ENCODE measurements at regions not wholly inside any gene's neighbourhood (a gene's known extent, or its start where the extent isn't known, plus 50 kb on each side); places are given as distances from the start of the nearest gene placed in this dataset.

DNA sequence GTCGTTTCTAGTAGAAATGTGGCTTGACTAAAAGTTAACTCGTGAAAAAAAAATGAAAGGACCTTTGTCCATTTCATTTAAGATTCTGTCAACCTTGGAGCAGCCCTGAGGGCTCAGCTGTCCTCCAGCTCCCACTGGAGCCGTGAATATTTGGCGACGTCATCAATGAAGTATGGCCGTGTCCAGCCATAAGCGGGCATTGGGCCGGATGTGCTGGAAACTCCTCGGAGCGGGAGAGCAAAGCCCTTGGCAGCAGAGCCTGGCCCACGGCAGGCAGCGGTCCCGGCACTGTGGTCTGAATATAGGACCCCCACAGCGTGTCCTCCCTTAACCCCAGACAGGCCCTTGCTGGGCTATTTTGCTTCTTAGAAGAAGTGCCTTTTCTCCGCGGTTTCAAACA, 50.0 kb downstream of the JAKMIP3 start:
- Histone ChIP-seq H3K27ac (replicated peaks) (no peak overlapping the region), H3K4me3 (no peak overlapping the region), H3K36me3 (no peaks in the 10 kb centered on the region), H3K27me3 (ENCODE audit: low read depth) (no peaks in the 10 kb centered on the region), H3K4me1 (peaks cover 7% of the 10 kb centered on the region), H3K9me3 (replicated peaks) (no peaks in the 10 kb centered on the region)
- DNase-seq = peak; percentile 19
- TF ChIP-seq, protein P1, sequence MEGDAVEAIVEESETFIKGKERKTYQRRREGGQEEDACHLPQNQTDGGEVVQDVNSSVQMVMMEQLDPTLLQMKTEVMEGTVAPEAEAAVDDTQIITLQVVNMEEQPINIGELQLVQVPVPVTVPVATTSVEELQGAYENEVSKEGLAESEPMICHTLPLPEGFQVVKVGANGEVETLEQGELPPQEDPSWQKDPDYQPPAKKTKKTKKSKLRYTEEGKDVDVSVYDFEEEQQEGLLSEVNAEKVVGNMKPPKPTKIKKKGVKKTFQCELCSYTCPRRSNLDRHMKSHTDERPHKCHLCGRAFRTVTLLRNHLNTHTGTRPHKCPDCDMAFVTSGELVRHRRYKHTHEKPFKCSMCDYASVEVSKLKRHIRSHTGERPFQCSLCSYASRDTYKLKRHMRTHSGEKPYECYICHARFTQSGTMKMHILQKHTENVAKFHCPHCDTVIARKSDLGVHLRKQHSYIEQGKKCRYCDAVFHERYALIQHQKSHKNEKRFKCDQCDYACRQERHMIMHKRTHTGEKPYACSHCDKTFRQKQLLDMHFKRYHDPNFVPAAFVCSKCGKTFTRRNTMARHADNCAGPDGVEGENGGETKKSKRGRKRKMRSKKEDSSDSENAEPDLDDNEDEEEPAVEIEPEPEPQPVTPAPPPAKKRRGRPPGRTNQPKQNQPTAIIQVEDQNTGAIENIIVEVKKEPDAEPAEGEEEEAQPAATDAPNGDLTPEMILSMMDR (IDR thresholded peaks at IDR 0.05; ENCODE audit: borderline replicate concordance) = no peak
- intact Hi-C loops (cut with micrococcal nuclease) = no loop called here

DNA sequence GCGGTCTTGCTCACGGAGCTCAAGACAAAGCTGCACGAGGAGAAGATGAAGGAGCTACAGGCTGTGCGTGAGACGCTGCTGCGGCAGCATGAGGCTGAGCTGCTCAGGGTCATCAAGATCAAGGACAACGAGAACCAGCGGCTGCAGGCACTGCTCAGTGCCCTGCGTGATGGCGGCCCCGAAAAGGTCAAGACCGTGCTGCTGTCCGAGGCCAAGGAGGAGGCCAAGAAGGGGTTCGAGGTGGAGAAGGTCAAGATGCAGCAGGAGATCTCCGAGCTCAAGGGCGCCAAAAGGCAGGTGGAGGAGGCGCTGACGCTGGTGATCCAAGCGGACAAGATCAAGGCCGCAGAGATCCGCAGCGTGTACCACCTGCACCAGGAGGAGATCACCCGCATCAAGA, 51.4 kb downstream of the JAKMIP3 start:
- no peak overlapping the region for H3K27ac ChIP-seq (replicated peaks)
- DNase-seq = peak; percentile 6
- H3K27me3 ChIP-seq (ENCODE audit: low read depth) = no peaks in the 10 kb centered on the region
- intact Hi-C loops (cut with micrococcal nuclease) = no loop called here
- TF ChIP-seq, protein P1 (IDR thresholded peaks at IDR 0.05; ENCODE audit: borderline replicate concordance) = no peak
- no peaks in the 10 kb centered on the region for H3K9me3 ChIP-seq (replicated peaks)
- no peaks in the 10 kb centered on the region for H3K36me3 ChIP-seq
- H3K4me1 ChIP-seq = peaks cover 7% of the 10 kb centered on the region
- H3K4me3 ChIP-seq = no peak overlapping the region

DNA sequence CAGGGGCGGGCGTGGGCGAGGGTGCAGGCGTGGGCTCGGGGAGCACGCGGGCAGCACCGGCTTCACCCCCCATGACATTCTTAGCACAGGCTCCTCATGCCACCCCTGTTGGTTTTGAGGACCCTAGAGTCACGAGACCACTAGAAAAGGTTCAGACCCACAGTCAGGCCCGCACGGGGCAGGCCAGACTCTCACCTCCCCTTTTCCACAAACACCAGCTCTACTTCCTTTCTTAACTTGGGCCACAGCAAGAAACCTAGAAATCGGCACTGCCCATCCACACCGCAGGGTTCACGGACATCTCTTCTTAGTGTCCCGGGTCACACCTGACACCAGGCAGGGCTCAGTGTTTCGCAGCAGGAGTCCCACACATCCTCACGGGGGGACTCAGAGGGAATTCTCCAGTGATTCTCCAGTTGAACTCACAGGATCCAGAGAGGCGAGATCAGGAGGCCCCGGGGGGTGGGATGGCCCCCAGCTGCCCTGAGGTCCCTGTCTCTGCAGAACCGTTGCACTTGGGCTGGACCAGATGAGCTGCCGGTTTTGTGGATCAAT, 52.0 kb downstream of the JAKMIP3 start:
- H3K9me3 ChIP-seq (replicated peaks) = no peaks in the 10 kb centered on the region
- H3K4me1 ChIP-seq = peaks cover 7% of the 10 kb centered on the region
- no peak overlapping the region for H3K4me3 ChIP-seq
- TF ChIP-seq, protein P1 (IDR thresholded peaks at IDR 0.05; ENCODE audit: borderline replicate concordance) = no peak
- no peaks in the 10 kb centered on the region for H3K36me3 ChIP-seq
- peak; percentile 4 for DNase-seq
- H3K27ac ChIP-seq (replicated peaks) = no peak overlapping the region
- intact Hi-C loops (cut with micrococcal nuclease) = no loop called here
- H3K27me3 ChIP-seq (ENCODE audit: low read depth) = no peaks in the 10 kb centered on the region

DNA sequence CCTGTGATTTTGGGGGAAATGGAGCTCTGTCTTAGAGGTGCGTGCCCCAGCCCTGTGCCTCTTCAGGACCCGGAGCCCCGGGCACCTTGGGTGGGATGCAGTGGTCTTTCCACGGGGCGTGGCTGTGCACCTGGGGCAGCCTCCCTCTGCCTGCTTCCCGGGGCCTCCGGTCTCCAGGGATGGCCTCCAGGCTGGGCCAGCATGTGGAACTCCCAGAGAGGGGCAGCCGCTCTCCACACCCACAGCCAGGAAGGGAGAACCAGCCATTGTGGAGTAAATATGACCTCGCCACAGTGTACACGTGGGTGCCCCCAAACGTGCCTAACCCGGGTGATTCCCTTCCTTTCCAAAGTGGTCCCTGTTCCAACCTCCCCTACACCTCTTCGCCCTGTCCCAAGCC, 52.6 kb downstream of the JAKMIP3 start:
- Histone ChIP-seq H3K27me3 (ENCODE audit: low read depth) (no peaks in the 10 kb centered on the region), H3K27ac (replicated peaks) (no peak overlapping the region), H3K4me3 (no peak overlapping the region), H3K9me3 (replicated peaks) (no peaks in the 10 kb centered on the region), H3K36me3 (no peaks in the 10 kb centered on the region), H3K4me1 (peaks cover 7% of the 10 kb centered on the region)
- peak; percentile 3 for DNase-seq
- intact Hi-C loops (cut with micrococcal nuclease) = no loop called here
- TF ChIP-seq, protein P1 (IDR thresholded peaks at IDR 0.05; ENCODE audit: borderline replicate concordance) = no peak

DNA sequence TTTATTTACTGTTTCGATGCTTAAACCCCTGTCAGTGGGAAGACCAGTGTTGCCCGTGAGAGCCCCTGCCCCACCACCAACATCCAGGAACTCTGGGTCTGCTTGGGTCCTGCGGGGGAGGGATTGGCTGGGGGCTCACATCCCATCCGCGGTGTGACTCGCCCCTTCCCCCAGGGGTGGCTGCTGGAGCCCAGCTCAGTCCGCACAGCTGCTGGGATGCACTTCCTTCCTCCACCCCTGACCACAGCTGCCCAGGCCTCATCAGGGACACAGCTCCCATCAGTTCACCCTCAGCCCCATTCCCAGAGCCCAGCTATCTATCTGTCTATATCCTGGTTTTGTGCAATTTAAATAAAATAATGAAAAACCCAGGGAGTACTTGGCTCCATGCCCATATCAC, 54.5 kb downstream of the JAKMIP3 start:
- TF ChIP-seq, protein P1 (IDR thresholded peaks at IDR 0.05; ENCODE audit: borderline replicate concordance) = no peak
- H3K4me1 ChIP-seq = peaks cover 7% of the 10 kb centered on the region
- no peaks in the 10 kb centered on the region for H3K36me3 ChIP-seq
- no peaks in the 10 kb centered on the region for H3K27me3 ChIP-seq (ENCODE audit: low read depth)
- no peak overlapping the region for H3K4me3 ChIP-seq
- H3K9me3 ChIP-seq (replicated peaks) = no peaks in the 10 kb centered on the region
- H3K27ac ChIP-seq (replicated peaks) = no peak overlapping the region
- DNase-seq = peak; percentile 7
- intact Hi-C loops (cut with micrococcal nuclease) = no loop called here

Data from left ventricle myocardium inferior (tissue), 1 donor.